ENCODE measurements at regions not wholly inside any gene's neighbourhood (a gene's known extent, or its start where the extent isn't known, plus 50 kb on each side); places are given as distances from the start of the nearest gene placed in this dataset.

- TF ChIP-seq POLR2A (IDR thresholded peaks at IDR 0.05) (no peak), CTCF (IDR thresholded peaks at IDR 0.05) (no peak)
Observed at GRCh38 chr4:170769862-170770261, 680.1 kb upstream of the AADAT start.
